PC-3 (cell line): ENCODE measurements at regions not wholly inside any gene's neighbourhood (a gene's known extent, or its start where the extent isn't known, plus 50 kb on each side); places are given as distances from the start of the nearest gene placed in this dataset.

Experiments used
- EZH2phosphoT487 ChIP-seq: fragments of 300-600 bp; sonication (generic); IDR thresholded peaks from 2 replicates; pipeline ENCODE4 v1.6.1; 2018; ENCODE audit warnings: mild to moderate bottlenecking, antibody characterized with exemption, low read length, borderline replicate concordance
- TF ChIP-seq, protein P1 (sequence below): fragments of 300-600 bp; sonication (generic); conservative IDR thresholded peaks from 2 replicates; pipeline ENCODE4 v1.5.1; 2017; ENCODE audit warnings: antibody characterized with exemption, low read depth, mild to moderate bottlenecking, low read length

DNA sequence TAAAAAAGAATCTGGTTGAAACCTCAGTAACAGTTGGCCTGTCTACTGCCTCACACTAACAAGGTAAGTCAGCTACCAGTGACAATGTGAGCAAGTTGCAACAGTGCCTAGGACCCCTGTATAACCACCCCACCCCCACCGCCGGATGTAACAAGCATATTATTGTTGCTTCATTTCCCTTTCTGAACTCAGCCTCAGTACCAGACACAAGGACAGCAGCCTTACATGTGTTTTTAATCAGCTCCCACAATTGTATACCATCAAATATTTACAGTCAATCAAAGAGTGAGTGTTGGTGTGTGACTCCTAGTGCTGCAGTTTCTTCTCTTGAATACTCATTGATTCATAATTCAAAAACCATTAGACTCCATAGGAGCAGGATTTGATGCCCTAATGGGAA is 96.4 kb downstream of the PYDC2 start:
- no peak for TF ChIP-seq EZH2phosphoT487
- TF ChIP-seq, protein P1, sequence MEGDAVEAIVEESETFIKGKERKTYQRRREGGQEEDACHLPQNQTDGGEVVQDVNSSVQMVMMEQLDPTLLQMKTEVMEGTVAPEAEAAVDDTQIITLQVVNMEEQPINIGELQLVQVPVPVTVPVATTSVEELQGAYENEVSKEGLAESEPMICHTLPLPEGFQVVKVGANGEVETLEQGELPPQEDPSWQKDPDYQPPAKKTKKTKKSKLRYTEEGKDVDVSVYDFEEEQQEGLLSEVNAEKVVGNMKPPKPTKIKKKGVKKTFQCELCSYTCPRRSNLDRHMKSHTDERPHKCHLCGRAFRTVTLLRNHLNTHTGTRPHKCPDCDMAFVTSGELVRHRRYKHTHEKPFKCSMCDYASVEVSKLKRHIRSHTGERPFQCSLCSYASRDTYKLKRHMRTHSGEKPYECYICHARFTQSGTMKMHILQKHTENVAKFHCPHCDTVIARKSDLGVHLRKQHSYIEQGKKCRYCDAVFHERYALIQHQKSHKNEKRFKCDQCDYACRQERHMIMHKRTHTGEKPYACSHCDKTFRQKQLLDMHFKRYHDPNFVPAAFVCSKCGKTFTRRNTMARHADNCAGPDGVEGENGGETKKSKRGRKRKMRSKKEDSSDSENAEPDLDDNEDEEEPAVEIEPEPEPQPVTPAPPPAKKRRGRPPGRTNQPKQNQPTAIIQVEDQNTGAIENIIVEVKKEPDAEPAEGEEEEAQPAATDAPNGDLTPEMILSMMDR = no peak
